ENCODE measurements at regions not wholly inside any gene's neighbourhood (a gene's known extent, or its start where the extent isn't known, plus 50 kb on each side); places are given as distances from the start of the nearest gene placed in this dataset.

- TF ChIP-seq CTCF (IDR thresholded peaks at IDR 0.05) = no peak
- no peak for TF ChIP-seq NR2C2 (CRISPR knock-in tag; IDR thresholded peaks at IDR 0.05)
- TF ChIP-seq TEAD1 (CRISPR knock-in tag; IDR thresholded peaks at IDR 0.05) = no peak
Measured at GRCh38 chr1:47637111-47637685, 199.4 kb downstream of the FOXD2 start.

Data from WTC11 (cell line).